PC-9 (cell line): ENCODE measurements at regions not wholly inside any gene's neighbourhood (a gene's known extent, or its start where the extent isn't known, plus 50 kb on each side); places are given as distances from the start of the nearest gene placed in this dataset.

Experiments
- EZH2 ChIP-seq: fragments of 200-600 bp; sonication (generic); IDR thresholded peaks from 2 replicates; pipeline ENCODE4 v1.8.0; 2017; ENCODE audit warnings: antibody characterized with exemption, low read depth
- TF ChIP-seq, protein P1 (sequence below): fragments of 200-600 bp; sonication (generic); conservative IDR thresholded peaks from 2 replicates; pipeline ENCODE4 v1.6.1; 2017; ENCODE audit warnings: mixed run types, antibody characterized with exemption, mild to moderate bottlenecking, moderate library complexity

DNA sequence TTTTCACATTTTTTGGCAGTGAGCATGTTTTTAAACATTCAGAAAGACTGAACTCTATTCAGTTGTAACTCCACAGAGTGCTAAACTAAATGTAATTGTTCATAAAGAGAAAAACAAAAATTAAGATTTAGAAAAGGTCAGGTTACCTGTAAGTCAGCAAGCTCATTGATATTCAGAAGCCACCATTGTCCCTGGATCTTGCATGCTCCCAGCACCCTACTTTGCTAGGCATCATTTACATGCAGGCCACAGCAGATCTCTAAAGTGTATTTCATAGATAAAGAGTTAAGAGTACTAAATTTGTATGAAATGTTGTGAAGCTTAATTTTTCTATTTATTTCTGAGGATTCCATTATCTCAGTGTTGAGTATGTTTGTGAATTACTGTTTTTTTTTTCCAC is 64.8 kb upstream of the CDH19 start:
- TF ChIP-seq, protein P1, sequence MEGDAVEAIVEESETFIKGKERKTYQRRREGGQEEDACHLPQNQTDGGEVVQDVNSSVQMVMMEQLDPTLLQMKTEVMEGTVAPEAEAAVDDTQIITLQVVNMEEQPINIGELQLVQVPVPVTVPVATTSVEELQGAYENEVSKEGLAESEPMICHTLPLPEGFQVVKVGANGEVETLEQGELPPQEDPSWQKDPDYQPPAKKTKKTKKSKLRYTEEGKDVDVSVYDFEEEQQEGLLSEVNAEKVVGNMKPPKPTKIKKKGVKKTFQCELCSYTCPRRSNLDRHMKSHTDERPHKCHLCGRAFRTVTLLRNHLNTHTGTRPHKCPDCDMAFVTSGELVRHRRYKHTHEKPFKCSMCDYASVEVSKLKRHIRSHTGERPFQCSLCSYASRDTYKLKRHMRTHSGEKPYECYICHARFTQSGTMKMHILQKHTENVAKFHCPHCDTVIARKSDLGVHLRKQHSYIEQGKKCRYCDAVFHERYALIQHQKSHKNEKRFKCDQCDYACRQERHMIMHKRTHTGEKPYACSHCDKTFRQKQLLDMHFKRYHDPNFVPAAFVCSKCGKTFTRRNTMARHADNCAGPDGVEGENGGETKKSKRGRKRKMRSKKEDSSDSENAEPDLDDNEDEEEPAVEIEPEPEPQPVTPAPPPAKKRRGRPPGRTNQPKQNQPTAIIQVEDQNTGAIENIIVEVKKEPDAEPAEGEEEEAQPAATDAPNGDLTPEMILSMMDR, result no peak
- TF ChIP-seq EZH2, result no peak
